ENCODE measurements at regions not wholly inside any gene's neighbourhood (a gene's known extent, or its start where the extent isn't known, plus 50 kb on each side); places are given as distances from the start of the nearest gene placed in this dataset.

DNA sequence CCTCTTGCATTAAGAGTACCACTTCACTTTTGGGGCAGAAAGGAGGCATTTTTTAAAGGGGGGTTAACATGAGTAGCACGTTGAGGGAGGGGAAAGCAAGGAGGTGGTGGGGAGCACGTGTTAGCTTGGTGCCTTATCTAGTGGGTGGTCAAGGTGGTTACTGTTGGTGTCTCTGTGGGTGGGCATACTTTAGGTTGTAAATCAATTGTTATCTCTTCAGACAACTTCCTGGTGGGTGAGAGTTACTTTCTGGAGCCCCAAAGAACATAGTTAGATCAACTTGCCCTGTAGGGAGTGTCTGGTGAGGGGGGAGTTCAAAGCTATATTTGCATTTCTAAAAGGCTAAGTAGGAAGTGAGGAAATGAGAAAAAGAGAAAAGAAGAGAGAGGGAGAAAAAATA is 297.7 kb upstream of the CLNK start:
- CTCF ChIA-PET = no interaction called here

DNA sequence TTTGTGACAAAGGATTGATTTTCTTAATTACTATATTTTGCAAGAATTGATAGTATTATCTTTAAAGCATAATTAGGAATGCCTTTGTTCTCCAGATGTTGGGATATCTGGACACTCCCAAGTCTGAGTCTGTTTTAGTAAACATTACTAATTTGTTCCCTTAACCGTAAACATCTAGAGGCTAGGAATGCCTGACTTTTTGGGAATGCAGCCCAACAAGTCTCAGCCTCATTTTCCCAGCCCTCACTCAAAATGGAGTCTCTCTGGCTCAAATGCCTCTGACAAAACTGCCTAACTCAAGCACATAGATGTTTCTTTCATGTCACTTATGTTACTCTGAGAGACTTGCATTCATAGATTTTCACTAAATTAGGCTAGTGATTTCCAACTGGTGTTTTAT is 297.0 kb upstream of the CLNK start:
- Histone ChIP-seq H3K4me3 (ENCODE audit: low read depth in 2 of 2, low read length in 1 of 2) (no peak overlapping the region), H4K20me1 (ENCODE audit: insufficient read depth) (no peaks in the 10 kb centered on the region), H3K9ac (no peak overlapping the region), H2AFZ (ENCODE audit: low read depth) (no peak overlapping the region), H3K79me2 (ENCODE audit: insufficient read depth) (no peaks in the 10 kb centered on the region), H3K27ac (ENCODE audit: low read depth in 2 of 2, low read length in 1 of 2) (no peak overlapping the region), H3K9me3 (no peaks in the 10 kb centered on the region), H3K27me3 (ENCODE audit: insufficient read depth) (no peaks in the 10 kb centered on the region), H3F3A (replicated peaks; ENCODE audit: insufficient read depth) (no peaks in the 10 kb centered on the region), H3K9me2 (no peaks in the 10 kb centered on the region), H3K36me3 (replicated peaks in 1 of 2; ENCODE audit: control insufficient read depth in 1 of 2, insufficient read depth in 2 of 2, low read length in 1 of 2) (no peaks in the 10 kb centered on the region), H3K4me2 (no peak overlapping the region), H3K4me1 (ENCODE audit: control insufficient read depth in 1 of 2, insufficient read depth in 2 of 2, low read depth in 1 of 2, low read length in 1 of 2) (no peaks in the 10 kb centered on the region)
- WGBS (ENCODE audit: low lambda C conversion rate) = 12% methylated on average over 1 of the region's 1 CpG
- no peak for DNase-seq
- ChIA-PET CTCF (no interaction called here), POLR2A (no interaction called here)
- TF ChIP-seq TAF1 (IDR thresholded peaks at IDR 0.05; ENCODE audit: borderline replicate concordance, low read depth, low read length) (no peak), GATA2 (CRISPR knock-in tag; IDR thresholded peaks at IDR 0.05) (no peak), ZBTB33 (IDR thresholded peaks at IDR 0.05; ENCODE audit: borderline replicate concordance, low read depth) (no peak), POLR2AphosphoS5 (IDR thresholded peaks at IDR 0.05; ENCODE audit: low read depth, low read length) (no peak), RCOR1 (IDR thresholded peaks at IDR 0.05; ENCODE audit: low read length) (no peak), ELF1 (IDR thresholded peaks at IDR 0.05) (no peak), NFIC (IDR thresholded peaks at IDR 0.05; ENCODE audit: borderline replicate concordance) (no peak), PBX3 (IDR thresholded peaks at IDR 0.05) (no peak), TCF12 (IDR thresholded peaks at IDR 0.05) (no peak), REST (IDR thresholded peaks at IDR 0.05; ENCODE audit: low read depth, low read length) (no peak), YY1 (IDR thresholded peaks at IDR 0.05; ENCODE audit: low read depth) (no peak), FOSL2 (IDR thresholded peaks at IDR 0.05; ENCODE audit: borderline replicate concordance, low read depth) (no peak), USF2 (IDR thresholded peaks at IDR 0.05; ENCODE audit: borderline replicate concordance, low read depth, low read length) (no peak), MAX (IDR thresholded peaks at IDR 0.05; ENCODE audit: low read depth) (no peak), RAD21 (IDR thresholded peaks at IDR 0.05; ENCODE audit: low read length) (no peak), SIN3A (IDR thresholded peaks at IDR 0.05; ENCODE audit: borderline replicate concordance, low read depth, low read length) (no peak), MXI1 (IDR thresholded peaks at IDR 0.05; ENCODE audit: low read depth, low read length) (no peak)

More for the DNA sequence above, 297.7 kb upstream of the CLNK start:
- H3K27ac ChIP-seq (ENCODE audit: low read depth in 2 of 2, low read length in 1 of 2) = no peak overlapping the region
- no peaks in the 10 kb centered on the region for H3K79me2 ChIP-seq (ENCODE audit: insufficient read depth)
- H3K9me3 ChIP-seq = no peaks in the 10 kb centered on the region
- H3K36me3 ChIP-seq (replicated peaks in 1 of 2; ENCODE audit: control insufficient read depth in 1 of 2, insufficient read depth in 2 of 2, low read length in 1 of 2) = no peaks in the 10 kb centered on the region
- H3K4me3 ChIP-seq (ENCODE audit: low read depth in 2 of 2, low read length in 1 of 2) = no peak overlapping the region
- H4K20me1 ChIP-seq (ENCODE audit: insufficient read depth) = no peaks in the 10 kb centered on the region
- H3K27me3 ChIP-seq (ENCODE audit: insufficient read depth) = no peaks in the 10 kb centered on the region
- no peaks in the 10 kb centered on the region for H3K4me1 ChIP-seq (ENCODE audit: control insufficient read depth in 1 of 2, insufficient read depth in 2 of 2, low read depth in 1 of 2, low read length in 1 of 2)
- H3K9me2 ChIP-seq = no peaks in the 10 kb centered on the region
- WGBS (ENCODE audit: low lambda C conversion rate) = 2% methylated on average over 2 of the region's 2 CpGs
- H3F3A ChIP-seq (replicated peaks; ENCODE audit: insufficient read depth) = no peaks in the 10 kb centered on the region
- H2AFZ ChIP-seq (ENCODE audit: low read depth) = no peak overlapping the region
- no peak overlapping the region for H3K4me2 ChIP-seq
- TF ChIP-seq, protein P1, sequence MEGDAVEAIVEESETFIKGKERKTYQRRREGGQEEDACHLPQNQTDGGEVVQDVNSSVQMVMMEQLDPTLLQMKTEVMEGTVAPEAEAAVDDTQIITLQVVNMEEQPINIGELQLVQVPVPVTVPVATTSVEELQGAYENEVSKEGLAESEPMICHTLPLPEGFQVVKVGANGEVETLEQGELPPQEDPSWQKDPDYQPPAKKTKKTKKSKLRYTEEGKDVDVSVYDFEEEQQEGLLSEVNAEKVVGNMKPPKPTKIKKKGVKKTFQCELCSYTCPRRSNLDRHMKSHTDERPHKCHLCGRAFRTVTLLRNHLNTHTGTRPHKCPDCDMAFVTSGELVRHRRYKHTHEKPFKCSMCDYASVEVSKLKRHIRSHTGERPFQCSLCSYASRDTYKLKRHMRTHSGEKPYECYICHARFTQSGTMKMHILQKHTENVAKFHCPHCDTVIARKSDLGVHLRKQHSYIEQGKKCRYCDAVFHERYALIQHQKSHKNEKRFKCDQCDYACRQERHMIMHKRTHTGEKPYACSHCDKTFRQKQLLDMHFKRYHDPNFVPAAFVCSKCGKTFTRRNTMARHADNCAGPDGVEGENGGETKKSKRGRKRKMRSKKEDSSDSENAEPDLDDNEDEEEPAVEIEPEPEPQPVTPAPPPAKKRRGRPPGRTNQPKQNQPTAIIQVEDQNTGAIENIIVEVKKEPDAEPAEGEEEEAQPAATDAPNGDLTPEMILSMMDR (IDR thresholded peaks at IDR 0.05) = no peak
- TF ChIP-seq FOXM1 (IDR thresholded peaks at IDR 0.05; ENCODE audit: low read depth) = no peak
- TF ChIP-seq SIN3A (IDR thresholded peaks at IDR 0.05; ENCODE audit: borderline replicate concordance, low read depth, low read length) = no peak
- DNase-seq = no peak
- POLR2A ChIA-PET = no interaction called here
- H3K9ac ChIP-seq = no peak overlapping the region

Data from SK-N-SH (cell line).